Peyer's patch (tissue), 4 donors: ENCODE measurements at regions not wholly inside any gene's neighbourhood (a gene's known extent, or its start where the extent isn't known, plus 50 kb on each side); places are given as distances from the start of the nearest gene placed in this dataset.

ENCODE experiments used
- CTCF ChIP-seq, 6 experiments: fragments of 450-650 bp in 4 of 6; fragments of 200-600 bp in 2 of 6; sonication (generic) in 1 of 6; IDR thresholded peaks; one replicate each; pipeline ENCODE4 v1.5.1; 2017 to 2019; ENCODE audit warnings: antibody characterized with exemption in 6 of 6, mild to moderate bottlenecking in 3 of 6, moderate library complexity in 1 of 6
- POLR2A ChIP-seq, 2 donors: fragments of 450-650 bp; IDR thresholded peaks; one replicate each; pipeline ENCODE4 v1.5.1; 2017; ENCODE audit warnings: antibody characterized with exemption in 2 of 2, mild to moderate bottlenecking in 2 of 2, moderate library complexity in 2 of 2

DNA sequence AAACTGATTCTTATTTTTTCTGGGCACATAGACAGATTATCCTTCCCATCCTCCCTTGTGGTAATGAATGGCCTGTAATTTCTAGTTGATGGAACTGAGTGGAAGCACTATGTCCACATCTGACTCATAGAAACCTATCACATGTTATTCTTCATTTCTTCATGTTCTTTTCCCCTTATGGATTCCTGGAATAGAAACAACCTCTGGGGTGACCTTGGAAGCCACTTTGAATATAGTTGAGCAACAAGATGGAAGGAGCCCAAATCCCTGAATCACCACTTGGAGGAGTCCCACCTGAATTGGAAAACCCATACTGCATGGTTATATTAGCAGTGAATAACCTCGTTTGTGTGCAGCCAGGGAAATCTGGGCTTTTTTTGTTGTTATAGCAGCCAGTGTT, 137.8 kb downstream of the MID1IP1 start:
- TF ChIP-seq CTCF (IDR thresholded peaks at IDR 0.05) (no peak), POLR2A (IDR thresholded peaks at IDR 0.05) (no peak)
